Activated CD4-positive, alpha-beta T cell treated with anti-CD3 and anti-CD28 coated beads for 36 hours (primary cell): ENCODE measurements at regions not wholly inside any gene's neighbourhood (a gene's known extent, or its start where the extent isn't known, plus 50 kb on each side); places are given as distances from the start of the nearest gene placed in this dataset.

Experiments
- ATAC-seq: fragments of 200-7000 bp; cut with Tn5 transposase; one replicate; pipeline ENCODE4 v1.10.0; 2021; ENCODE audit warnings: mild to moderate bottlenecking, moderate library complexity
- CTCF ChIA-PET: fragments of 350-600 bp; sonication (Branson Sonifier 250); formaldehyde crosslinking; loops from one replicate; lab custom pipeline; 2021; ENCODE audit warnings: antibody characterized with exemption; lab: Charles Lee
- POLR2A ChIA-PET: fragments of 350-600 bp; sonication (Branson Sonifier 250); formaldehyde crosslinking; loops from one replicate; lab custom pipeline; 2021; ENCODE audit warnings: antibody characterized with exemption, inconsistent platforms; lab: Charles Lee
- DNase-seq: peaks from one replicate; pipeline ENCODE4 v3.0.0-alpha.2; 2020
- H3K27ac Mint-ChIP-seq: one replicate; pipeline ENCODE4 v1.8.0; 2021; ENCODE audit warnings: mixed read lengths
- H3K27me3 Mint-ChIP-seq: one replicate; pipeline ENCODE4 v1.8.0; 2021; ENCODE audit warnings: mixed read lengths
- H3K36me3 Mint-ChIP-seq: one replicate; pipeline ENCODE4 v1.8.0; 2021; ENCODE audit warnings: low read depth, mixed read lengths
- H3K4me1 Mint-ChIP-seq: one replicate; pipeline ENCODE4 v1.8.0; 2021; ENCODE audit warnings: mixed read lengths
- H3K4me3 Mint-ChIP-seq: one replicate; pipeline ENCODE4 v1.8.0; 2021; ENCODE audit warnings: mild to moderate bottlenecking, moderate library complexity, mixed read lengths
- H3K9me3 Mint-ChIP-seq: one replicate; pipeline ENCODE4 v1.8.0; 2021; ENCODE audit warnings: low read depth, mixed read lengths
- intact Hi-C, 2 experiments: fragments of 100-400 bp; cut with DNase I in 1 of 2; cut with micrococcal nuclease in 1 of 2; formaldehyde crosslinking; loops; one replicate each; pipeline versions ENCODE4 v1.14.2 to v1.15.1; 2022 to 2024; cut with DNase I, micrococcal nuclease

DNA sequence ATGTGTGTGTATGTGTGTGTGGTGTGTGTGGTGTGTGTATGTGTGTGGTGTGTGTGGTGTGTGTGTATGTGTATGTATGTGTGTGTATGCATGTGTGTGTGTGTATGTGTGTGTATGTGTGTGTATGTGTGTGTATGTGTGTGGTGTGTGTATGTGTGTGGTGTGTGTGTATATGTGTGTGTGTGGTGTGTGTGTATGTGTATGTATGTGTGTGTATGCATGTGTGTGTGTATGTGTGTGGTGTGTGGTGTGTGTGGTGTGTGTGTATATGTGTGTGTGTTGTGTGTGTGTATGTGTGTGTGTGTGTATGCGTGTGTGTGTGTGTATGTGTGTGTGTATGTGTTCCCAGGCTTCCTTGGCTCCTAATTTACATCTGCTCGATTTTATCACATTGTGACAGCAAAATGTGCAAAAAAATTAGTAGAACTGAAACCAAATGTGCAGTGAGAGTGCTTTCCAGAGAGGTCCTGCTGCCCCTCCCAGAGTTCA, 234.5 kb downstream of the BMP7 start:
- Mint-ChIP-seq H3K36me3 (no peaks in the 10 kb centered on the region), H3K4me1 (no peaks in the 10 kb centered on the region), H3K27ac (no peak overlapping the region), H3K27me3 (peaks cover 43% of the 10 kb centered on the region), H3K4me3 (no peak overlapping the region), H3K9me3 (no peaks in the 10 kb centered on the region)
- intact Hi-C loops: no loop called here
- ChIA-PET CTCF (no interaction called here), POLR2A (no interaction called here)
- DNase-seq (no peak), ATAC-seq (no peak)

- no peak for ATAC-seq
- Mint-ChIP-seq H3K27ac (no peak overlapping the region), H3K36me3 (no peaks in the 10 kb centered on the region), H3K9me3 (no peaks in the 10 kb centered on the region), H3K4me1 (no peaks in the 10 kb centered on the region), H3K4me3 (no peak overlapping the region), H3K27me3 (peaks cover 47% of the 10 kb centered on the region)
- intact Hi-C loops: no loop called here
- CTCF ChIA-PET: no interaction called here
- POLR2A ChIA-PET: no interaction called here
- DNase-seq: no peak
These were observed 233.6 kb downstream of the BMP7 start for GRCh38 chr20:57032847-57033246.

DNA sequence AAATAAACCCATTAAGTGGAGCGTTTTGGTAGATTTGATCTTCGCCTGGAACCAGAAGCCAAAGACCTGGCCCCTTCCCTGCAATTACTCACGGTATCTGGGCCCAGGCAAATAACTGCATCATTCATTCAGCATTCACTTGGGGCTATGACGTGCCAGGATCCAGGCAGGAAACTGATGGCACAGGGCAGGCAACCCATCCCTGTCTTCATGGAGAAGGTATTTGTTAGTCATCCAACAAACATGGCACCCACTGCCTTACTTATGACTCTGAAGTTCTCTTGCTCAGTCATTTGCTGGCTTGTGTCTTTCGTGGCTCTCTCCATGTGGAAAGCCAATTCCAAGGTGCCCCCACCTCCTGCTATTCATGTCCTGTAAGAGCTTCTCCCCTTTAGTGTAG, 232.4 kb downstream of the BMP7 start:
- H3K4me1 Mint-ChIP-seq: no peaks in the 10 kb centered on the region
- ChIA-PET POLR2A (no interaction called here), CTCF (interaction anchor here (0.5 kb wide), 1 partner anchor 9 kb away, joined by 3 read pairs; no protein-coding TSS in a partner anchor)
- H3K27me3 Mint-ChIP-seq: peaks cover 42% of the 10 kb centered on the region
- intact Hi-C loops: no loop called here
- no peak overlapping the region for H3K4me3 Mint-ChIP-seq
- H3K27ac Mint-ChIP-seq: no peak overlapping the region
- DNase-seq: no peak
- H3K36me3 Mint-ChIP-seq: no peaks in the 10 kb centered on the region
- H3K9me3 Mint-ChIP-seq: no peaks in the 10 kb centered on the region
- ATAC-seq: no peak

- ChIA-PET CTCF (interaction anchor here (0.6 kb wide), 1 partner anchor 74 kb away, joined by 3 read pairs; no protein-coding TSS in a partner anchor), POLR2A (no interaction called here)
- no peaks in the 10 kb centered on the region for H3K4me1 Mint-ChIP-seq
- no peak overlapping the region for H3K27ac Mint-ChIP-seq
- ATAC-seq (no peak), DNase-seq (no peak)
- peaks cover 31% of the 10 kb centered on the region for H3K27me3 Mint-ChIP-seq
- H3K9me3 Mint-ChIP-seq: no peaks in the 10 kb centered on the region
- H3K36me3 Mint-ChIP-seq: no peaks in the 10 kb centered on the region
- H3K4me3 Mint-ChIP-seq: no peak overlapping the region
- intact Hi-C loops: no loop called here
These were observed 228.8 kb downstream of the BMP7 start for GRCh38 chr20:57037689-57038088.

- no peak for DNase-seq
- ChIA-PET POLR2A (no interaction called here), CTCF (interaction anchor here (0.9 kb wide), 1 partner anchor 219 kb away, joined by 3 read pairs; no protein-coding TSS in a partner anchor)
- Mint-ChIP-seq H3K27ac (no peak overlapping the region), H3K4me3 (no peak overlapping the region), H3K36me3 (no peaks in the 10 kb centered on the region), H3K4me1 (no peaks in the 10 kb centered on the region), H3K9me3 (no peaks in the 10 kb centered on the region), H3K27me3 (peaks cover 26% of the 10 kb centered on the region)
- no peak for ATAC-seq
- intact Hi-C loops: no loop called here
These were observed 227.6 kb downstream of the BMP7 start for GRCh38 chr20:57038608-57039440.

DNA sequence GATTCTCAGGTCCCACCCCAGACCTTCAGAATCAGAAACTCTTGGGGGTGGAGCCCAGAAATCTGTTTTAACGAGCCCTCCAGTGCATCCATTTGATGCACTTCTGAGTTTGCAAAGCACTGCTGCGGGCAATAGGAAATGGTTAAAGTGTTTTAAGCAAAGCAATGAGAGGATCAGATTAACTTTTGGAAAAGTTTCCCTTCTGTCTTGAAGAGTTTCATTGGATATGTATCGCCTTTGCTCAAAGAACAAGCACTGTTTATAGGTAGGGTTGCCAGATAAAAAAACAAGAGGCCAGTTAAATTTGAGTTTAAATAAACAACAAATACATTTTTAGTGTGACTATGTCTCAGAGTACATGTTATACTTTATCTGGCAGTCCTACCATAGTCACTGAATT, 226.0 kb downstream of the BMP7 start:
- Mint-ChIP-seq H3K27me3 (peaks cover 17% of the 10 kb centered on the region), H3K9me3 (no peaks in the 10 kb centered on the region), H3K4me3 (no peak overlapping the region), H3K27ac (no peak overlapping the region), H3K4me1 (no peaks in the 10 kb centered on the region), H3K36me3 (no peaks in the 10 kb centered on the region)
- intact Hi-C loops: loop anchor here in 1 of 2 experiments (10.0 kb wide), 1 partner anchor 486 kb away; no protein-coding TSS in a partner anchor
- POLR2A ChIA-PET: no interaction called here
- no peak for ATAC-seq
- no peak for DNase-seq
- CTCF ChIA-PET: no interaction called here

- DNase-seq: no peak
- no peak overlapping the region for H3K4me3 Mint-ChIP-seq
- no peak overlapping the region for H3K27ac Mint-ChIP-seq
- H3K4me1 Mint-ChIP-seq: no peaks in the 10 kb centered on the region
- no peak for ATAC-seq
- H3K36me3 Mint-ChIP-seq: no peaks in the 10 kb centered on the region
- CTCF ChIA-PET: interaction anchor here (1.0 kb wide), 1 partner anchor 20 kb away, joined by 4 read pairs; no protein-coding TSS in a partner anchor
- intact Hi-C loops: loop anchor here in 1 of 2 experiments (10.0 kb wide), 1 partner anchor 486 kb away; no protein-coding TSS in a partner anchor
- no peaks in the 10 kb centered on the region for H3K9me3 Mint-ChIP-seq
- H3K27me3 Mint-ChIP-seq: peaks cover 16% of the 10 kb centered on the region
- POLR2A ChIA-PET: no interaction called here
These were observed 225.5 kb downstream of the BMP7 start for GRCh38 chr20:57040924-57041323.

- DNase-seq: no peak
- Mint-ChIP-seq H3K4me1 (no peaks in the 10 kb centered on the region), H3K4me3 (no peak overlapping the region), H3K27ac (no peak overlapping the region), H3K36me3 (no peaks in the 10 kb centered on the region), H3K27me3 (peaks cover 5% of the 10 kb centered on the region), H3K9me3 (no peaks in the 10 kb centered on the region)
- intact Hi-C loops: loop anchor here in 1 of 2 experiments (10.0 kb wide), 1 partner anchor 488 kb away; no protein-coding TSS in a partner anchor
- ATAC-seq: no peak
- CTCF ChIA-PET: interaction anchor here (0.8 to 1.2 kb wide), 2 partner anchors 9 kb away, joined by 3 read pairs; no protein-coding TSS in a partner anchor
- POLR2A ChIA-PET: no interaction called here
These were observed 223.3 kb downstream of the BMP7 start for GRCh38 chr20:57043091-57043490.

DNA sequence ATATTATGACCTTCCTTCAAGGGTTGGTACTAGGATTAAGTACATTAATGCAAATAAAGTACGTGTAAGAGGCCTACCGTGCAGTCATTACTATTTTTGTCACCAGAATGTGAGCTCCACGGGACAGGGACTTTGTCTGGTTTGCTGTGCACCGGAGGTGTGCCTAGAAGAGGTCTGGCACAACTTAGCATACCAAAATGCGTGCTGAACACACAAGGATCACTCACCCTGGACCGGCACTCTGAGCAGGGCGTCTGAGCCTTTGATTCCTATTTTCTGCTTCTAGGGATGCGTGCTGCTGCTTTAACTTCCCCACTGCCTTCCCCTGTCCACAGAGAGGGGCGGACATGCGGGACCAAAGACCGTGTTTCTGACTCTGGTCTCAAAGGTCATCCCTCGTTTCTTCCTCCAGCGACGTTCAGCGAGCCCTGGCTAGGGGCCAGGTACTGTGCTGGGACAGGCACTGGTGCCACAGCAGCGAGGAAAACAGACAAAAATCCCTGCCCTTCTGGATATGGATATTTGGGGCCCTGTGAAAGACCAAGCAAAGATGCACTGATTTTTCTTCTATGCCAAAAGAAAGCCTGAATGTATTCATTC, 222.7 kb downstream of the BMP7 start:
- Mint-ChIP-seq H3K4me1 (no peaks in the 10 kb centered on the region), H3K27ac (no peak overlapping the region), H3K36me3 (no peaks in the 10 kb centered on the region), H3K9me3 (no peaks in the 10 kb centered on the region), H3K27me3 (peaks cover 5% of the 10 kb centered on the region), H3K4me3 (no peak overlapping the region)
- intact Hi-C loops: loop anchor here in 1 of 2 experiments (10.0 kb wide), 1 partner anchor 489 kb away; no protein-coding TSS in a partner anchor
- no peak for ATAC-seq
- DNase-seq: no peak
- CTCF ChIA-PET: interaction anchor here (0.8 to 1.2 kb wide), 2 partner anchors 8 to 10 kb away, joined by 3 read pairs; no protein-coding TSS in a partner anchor
- POLR2A ChIA-PET: no interaction called here

DNA sequence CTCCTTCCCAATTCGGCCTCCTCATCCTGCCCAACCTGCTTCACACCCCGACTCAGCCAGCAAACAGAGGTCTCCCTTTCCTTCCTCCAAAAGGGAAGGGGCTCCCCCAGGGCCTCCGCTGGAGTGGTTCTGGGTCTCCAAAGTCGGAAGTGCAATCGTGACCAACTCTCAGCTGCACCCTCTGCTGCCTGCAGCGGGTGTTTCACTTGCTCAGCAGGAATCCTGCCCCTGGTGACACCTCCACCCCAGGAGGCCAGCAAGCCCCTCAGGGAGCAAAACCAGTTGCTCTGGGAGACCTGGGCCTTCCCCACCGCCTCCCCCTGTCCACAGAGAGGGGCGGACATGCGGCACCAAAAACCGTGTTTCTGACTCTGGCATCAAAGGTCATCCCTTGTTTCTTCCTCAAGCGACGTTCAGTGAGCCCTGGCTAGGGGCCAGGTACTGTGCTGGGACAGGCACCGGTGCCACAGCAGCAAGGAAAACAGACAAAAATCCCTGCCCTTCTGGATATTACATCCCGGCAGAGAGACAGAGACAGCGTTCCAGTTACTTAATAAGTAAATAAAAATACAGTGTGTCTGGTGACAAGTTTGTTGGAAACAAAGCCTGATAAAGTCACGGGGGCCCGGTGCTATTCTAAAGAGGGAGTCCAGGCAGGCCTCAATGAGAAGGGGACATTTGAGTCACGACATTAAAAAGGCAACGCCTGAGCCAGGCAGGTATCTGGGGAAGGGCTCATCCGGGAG, 219.0 kb downstream of the BMP7 start:
- peak; percentile 9 for DNase-seq
- H3K27me3 Mint-ChIP-seq: peaks cover 5% of the 10 kb centered on the region
- H3K4me1 Mint-ChIP-seq: no peaks in the 10 kb centered on the region
- POLR2A ChIA-PET: no interaction called here
- intact Hi-C loops: loop anchor here (2.0 to 10.0 kb wide), 2 partner anchors 493 to 497 kb away; no protein-coding TSS in a partner anchor
- ATAC-seq: no peak
- H3K4me3 Mint-ChIP-seq: no peak overlapping the region
- CTCF ChIA-PET: no interaction called here
- H3K9me3 Mint-ChIP-seq: no peaks in the 10 kb centered on the region
- no peaks in the 10 kb centered on the region for H3K36me3 Mint-ChIP-seq
- H3K27ac Mint-ChIP-seq: no peak overlapping the region
